Naive B cell (primary cell): ENCODE measurements at regions not wholly inside any gene's neighbourhood (a gene's known extent, or its start where the extent isn't known, plus 50 kb on each side); places are given as distances from the start of the nearest gene placed in this dataset.
"Not testable (repeated sequence)": the region's sequence is repeated elsewhere in the genome, so short reads cannot be mapped to it uniquely, and the experiment has no call there.

Experiments used
- ATAC-seq, 2 donors: fragments of 150-1000 bp; cut with Tn5 transposase; 2 replicates each; pipeline ENCODE4 v1.10.0; 2021; ENCODE audit warnings: low read depth in 2 of 2, mild to moderate bottlenecking in 2 of 2, moderate library complexity in 2 of 2
- DNase-seq: peaks from one replicate; pipeline ENCODE4 v3.0.0; 2022
- H3K27ac Mint-ChIP-seq, 6 donors: one replicate each; pipeline ENCODE4 v1.8.0; 2020 to 2022; ENCODE audit warnings: mild to moderate bottlenecking in 6 of 6, mixed read lengths in 6 of 6, moderate library complexity in 5 of 6, inconsistent platforms in 2 of 6
- H3K27me3 Mint-ChIP-seq, 3 donors: one replicate each; pipeline ENCODE4 v1.8.0; 2021 to 2022; ENCODE audit warnings: mixed read lengths in 3 of 3, mild to moderate bottlenecking in 1 of 3
- H3K36me3 Mint-ChIP-seq, 2 donors: one replicate each; pipeline ENCODE4 v1.8.0; 2020 to 2022; ENCODE audit warnings: mixed read lengths in 2 of 2, inconsistent platforms in 1 of 2, mild to moderate bottlenecking in 1 of 2
- H3K4me1 Mint-ChIP-seq, 3 donors: one replicate each; pipeline ENCODE4 v1.8.0; 2020 to 2022; ENCODE audit warnings: mixed read lengths in 3 of 3, inconsistent platforms in 1 of 3, mild to moderate bottlenecking in 1 of 3, moderate library complexity in 1 of 3
- H3K4me3 Mint-ChIP-seq, 8 donors: one replicate each; pipeline ENCODE4 v1.8.0; 2020 to 2022; ENCODE audit warnings: mild to moderate bottlenecking in 8 of 8, mixed read lengths in 8 of 8, moderate library complexity in 8 of 8, inconsistent platforms in 2 of 8
- H3K9me3 Mint-ChIP-seq, 7 donors: one replicate each; pipeline ENCODE4 v1.8.0; 2020 to 2022; ENCODE audit warnings: mixed read lengths in 7 of 7, mild to moderate bottlenecking in 5 of 7, inconsistent platforms in 2 of 7, moderate library complexity in 1 of 7

- Mint-ChIP-seq H3K36me3 (no peaks in the 10 kb centered on the region), H3K27me3 (no peaks in the 10 kb centered on the region), H3K27ac (no peak overlapping the region), H3K4me1 (no peaks in the 10 kb centered on the region), H3K9me3 (peaks cover 0 to 11% (median 3%) of the 10 kb centered on the region in 7 donors), H3K4me3 (no peak overlapping the region)
- ATAC-seq: no peak
- no peak for DNase-seq
Observed at GRCh38 chr16:60608971-60609370, 1427.3 kb downstream of the CDH8 start.

- H3K9me3 Mint-ChIP-seq, DNase-seq, H3K4me3 Mint-ChIP-seq, ATAC-seq, H3K36me3 Mint-ChIP-seq, H3K27ac Mint-ChIP-seq, H3K4me1 Mint-ChIP-seq, H3K27me3 Mint-ChIP-seq: not testable (repeated sequence)
Observed at GRCh38 chr16:60605652-60606051, 1430.6 kb downstream of the CDH8 start.

GRCh38 chr16:60605176-60605575 is 1431.1 kb downstream of the CDH8 start:
- Mint-ChIP-seq H3K9me3 (peaks cover 0 to 7% (median 3%) of the 10 kb centered on the region in 7 donors), H3K4me3 (no peak overlapping the region), H3K27ac (no peak overlapping the region), H3K4me1 (no peaks in the 10 kb centered on the region), H3K36me3 (no peaks in the 10 kb centered on the region), H3K27me3 (no peaks in the 10 kb centered on the region)
- ATAC-seq (no peak), DNase-seq (no peak)

GRCh38 chr16:60586493-60586892 is 1449.7 kb downstream of the CDH8 start:
- no peak for ATAC-seq
- Mint-ChIP-seq H3K27ac (no peak overlapping the region), H3K9me3 (peaks cover 0 to 17% (median 4%) of the 10 kb centered on the region in 7 donors), H3K4me1 (no peaks in the 10 kb centered on the region), H3K4me3 (no peak overlapping the region), H3K36me3 (no peaks in the 10 kb centered on the region), H3K27me3 (no peaks in the 10 kb centered on the region)
- DNase-seq: no peak

- Mint-ChIP-seq H3K36me3 (no peaks in the 10 kb centered on the region), H3K9me3 (peaks cover 0 to 22% (median 13%) of the 10 kb centered on the region in 7 donors), H3K27me3 (no peaks in the 10 kb centered on the region), H3K4me3 (no peak overlapping the region), H3K4me1 (no peaks in the 10 kb centered on the region), H3K27ac (no peak overlapping the region)
- ATAC-seq (no peak), DNase-seq (no peak)
Observed at GRCh38 chr16:60582528-60582927, 1453.7 kb downstream of the CDH8 start.

- no peak for ATAC-seq
- Mint-ChIP-seq H3K27ac (no peak overlapping the region), H3K4me3 (no peak overlapping the region), H3K36me3 (no peaks in the 10 kb centered on the region), H3K9me3 (peaks cover 0 to 12% (median 8%) of the 10 kb centered on the region in 7 donors), H3K4me1 (no peaks in the 10 kb centered on the region), H3K27me3 (no peaks in the 10 kb centered on the region)
- no peak for DNase-seq
Observed at GRCh38 chr16:60566901-60567300, 1469.3 kb downstream of the CDH8 start.

GRCh38 chr16:60564588-60564987 is 1471.7 kb downstream of the CDH8 start:
- Mint-ChIP-seq H3K27ac (no peak overlapping the region), H3K4me3 (no peak overlapping the region)

GRCh38 chr16:60563166-60563565 is 1473.1 kb downstream of the CDH8 start:
- DNase-seq (no peak), ATAC-seq (no peak)
- Mint-ChIP-seq H3K27ac (no peak overlapping the region), H3K27me3 (no peaks in the 10 kb centered on the region), H3K9me3 (peaks cover 0 to 10% (median 7%) of the 10 kb centered on the region in 7 donors), H3K36me3 (no peaks in the 10 kb centered on the region), H3K4me1 (no peaks in the 10 kb centered on the region), H3K4me3 (no peak overlapping the region)

More at GRCh38 chr16:60564588-60564987, 1471.7 kb downstream of the CDH8 start:
- H3K36me3 Mint-ChIP-seq: no peaks in the 10 kb centered on the region
- H3K27me3 Mint-ChIP-seq: no peaks in the 10 kb centered on the region
- peaks cover 0 to 10% (median 7%) of the 10 kb centered on the region in 7 donors for H3K9me3 Mint-ChIP-seq
- ATAC-seq (no peak), DNase-seq (no peak)
- H3K4me1 Mint-ChIP-seq: no peaks in the 10 kb centered on the region

GRCh38 chr16:60558936-60559335 is 1477.3 kb downstream of the CDH8 start:
- peaks cover 0 to 9% (median 4%) of the 10 kb centered on the region in 7 donors for H3K9me3 Mint-ChIP-seq
- no peaks in the 10 kb centered on the region for H3K36me3 Mint-ChIP-seq
- H3K4me1 Mint-ChIP-seq: no peaks in the 10 kb centered on the region
- no peak for ATAC-seq
- no peak overlapping the region for H3K27ac Mint-ChIP-seq
- H3K4me3 Mint-ChIP-seq: no peak overlapping the region
- no peak for DNase-seq
- H3K27me3 Mint-ChIP-seq: no peaks in the 10 kb centered on the region

GRCh38 chr16:60553090-60553757 is 1483.0 kb downstream of the CDH8 start:
- Mint-ChIP-seq H3K27ac (no peak overlapping the region), H3K36me3 (no peaks in the 10 kb centered on the region), H3K4me1 (no peaks in the 10 kb centered on the region), H3K9me3 (peaks cover 0 to 12% (median 5%) of the 10 kb centered on the region in 7 donors), H3K4me3 (no peak overlapping the region), H3K27me3 (no peaks in the 10 kb centered on the region)
- ATAC-seq: no peak
- no peak for DNase-seq

- ATAC-seq (no peak), DNase-seq (no peak)
- H3K9me3 Mint-ChIP-seq: peaks cover 3 to 12% (median 6%) of the 10 kb centered on the region in 7 donors
- no peak overlapping the region for H3K4me3 Mint-ChIP-seq
- no peak overlapping the region for H3K27ac Mint-ChIP-seq
- H3K4me1 Mint-ChIP-seq: no peaks in the 10 kb centered on the region
- no peaks in the 10 kb centered on the region for H3K36me3 Mint-ChIP-seq
- no peaks in the 10 kb centered on the region for H3K27me3 Mint-ChIP-seq
Observed at GRCh38 chr16:60541535-60541934, 1494.7 kb downstream of the CDH8 start.

- Mint-ChIP-seq H3K4me3 (no peak overlapping the region), H3K4me1 (no peaks in the 10 kb centered on the region), H3K27ac (no peak overlapping the region), H3K36me3 (no peaks in the 10 kb centered on the region), H3K9me3 (peaks cover 0 to 6% (median 3%) of the 10 kb centered on the region in 7 donors), H3K27me3 (no peaks in the 10 kb centered on the region)
- DNase-seq: no peak
- ATAC-seq: no peak
Observed at GRCh38 chr16:60510941-60511340, 1525.3 kb downstream of the CDH8 start.

- Mint-ChIP-seq H3K4me3 (no peak overlapping the region), H3K27ac (no peak overlapping the region), H3K36me3 (no peaks in the 10 kb centered on the region), H3K27me3 (no peaks in the 10 kb centered on the region), H3K9me3 (peaks cover 0 to 6% (median 3%) of the 10 kb centered on the region in 7 donors), H3K4me1 (no peaks in the 10 kb centered on the region)
- DNase-seq (no peak), ATAC-seq (no peak)
Observed at GRCh38 chr16:60510208-60510607, 1526.0 kb downstream of the CDH8 start.

- Mint-ChIP-seq H3K27me3 (no peaks in the 10 kb centered on the region), H3K4me1 (no peaks in the 10 kb centered on the region), H3K9me3 (peaks cover 0 to 11% (median 1%) of the 10 kb centered on the region in 7 donors), H3K36me3 (no peaks in the 10 kb centered on the region), H3K27ac (no peak overlapping the region), H3K4me3 (no peak overlapping the region)
- ATAC-seq: no peak
- no peak for DNase-seq
Observed at GRCh38 chr16:60491273-60491672, 1545.0 kb downstream of the CDH8 start.
